GM19468 (cell line): ENCODE measurements at regions not wholly inside any gene's neighbourhood (a gene's known extent, or its start where the extent isn't known, plus 50 kb on each side); places are given as distances from the start of the nearest gene placed in this dataset.
"Not testable (repeated sequence)": the region's sequence is repeated elsewhere in the genome, so short reads cannot be mapped to it uniquely, and the experiment has no call there.

ENCODE experiments used
- ATAC-seq: cut with Tn5 transposase; IDR thresholded peaks from one replicate; pipeline ENCODE4 v1.9.1; 2021; ENCODE audit warnings: mild to moderate bottlenecking, moderate library complexity, moderate number of reproducible peaks; ENCODE audit not compliant: unreplicated experiment; ENCODE audit errors: extremely low read depth

DNA sequence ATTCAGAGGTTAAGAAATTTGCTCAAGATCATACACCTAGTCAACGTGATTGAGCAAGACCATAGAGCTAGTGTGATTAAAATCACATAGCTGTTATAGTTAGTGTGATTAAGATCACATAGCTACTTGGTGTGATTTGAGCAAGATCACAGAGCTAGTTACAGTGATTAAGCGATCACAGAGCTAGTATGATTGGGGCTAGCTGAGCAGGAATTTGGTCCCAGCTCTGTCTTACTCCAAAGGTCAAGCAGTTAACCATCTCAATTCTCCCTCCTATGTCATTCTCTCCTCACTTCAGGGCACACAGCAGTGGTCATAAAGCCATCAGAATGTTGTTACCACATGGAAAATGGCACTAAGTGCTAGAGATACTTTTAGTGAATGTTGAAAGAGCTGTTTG lies 158.2 kb downstream of the SPTSSA start:
- no peak for ATAC-seq

DNA sequence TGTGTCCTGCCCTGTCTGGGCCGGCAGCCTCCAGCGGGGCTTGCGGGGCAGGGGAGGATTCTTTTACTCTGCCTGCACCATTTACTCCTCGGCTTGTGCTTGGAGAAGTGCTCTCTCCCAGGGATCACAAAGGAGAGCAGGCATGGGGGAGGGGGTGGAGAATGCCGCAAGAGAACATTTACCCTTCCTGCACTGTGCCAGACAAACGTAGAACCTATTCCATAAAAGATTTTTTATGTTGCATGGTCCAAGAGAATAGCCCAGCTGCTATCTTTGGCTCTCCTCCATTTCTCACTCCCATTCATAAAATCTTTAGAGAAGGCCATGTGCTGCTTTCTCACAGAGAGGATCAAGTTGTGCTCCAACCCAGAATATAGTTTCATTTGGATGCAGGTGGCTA lies 159.4 kb downstream of the SPTSSA start:
- no peak for ATAC-seq

DNA sequence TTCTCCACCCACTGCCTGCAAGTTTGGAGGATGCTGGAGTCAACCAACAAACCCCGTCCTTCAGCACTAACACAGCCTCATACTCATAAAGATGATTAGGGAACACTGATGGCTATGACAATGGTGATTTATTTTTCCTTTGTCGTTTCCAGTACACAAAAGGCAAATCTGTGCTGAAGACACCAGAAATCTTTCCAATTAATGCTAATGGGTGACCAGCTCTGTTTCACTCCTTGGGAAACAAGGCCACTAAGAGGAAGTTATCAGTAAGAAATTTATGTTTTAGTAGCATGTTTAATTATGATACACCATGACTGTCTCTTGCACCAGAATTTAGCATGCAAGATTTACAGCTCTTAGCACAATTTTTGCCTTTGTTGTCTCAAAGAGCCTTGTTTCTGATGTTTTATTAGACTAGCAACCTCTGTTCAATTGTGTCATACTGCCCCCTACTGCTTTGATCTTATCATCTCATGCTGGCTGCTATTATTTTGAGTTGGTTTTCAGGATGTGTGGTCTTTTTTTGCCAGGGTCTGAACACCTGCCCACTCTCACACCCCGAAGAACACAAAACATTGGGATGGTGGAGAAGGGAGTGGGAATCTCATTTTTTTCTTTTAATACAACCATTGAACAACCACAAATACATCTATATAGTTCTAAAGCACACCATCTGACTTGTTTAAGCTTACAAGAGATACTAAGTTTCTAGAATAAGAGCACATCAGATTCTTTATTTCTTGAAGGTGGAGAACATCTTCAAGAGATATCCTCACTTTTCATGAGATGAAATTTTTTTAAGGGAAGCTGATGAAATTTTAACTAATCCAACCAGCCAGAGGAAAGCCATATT lies 160.9 kb downstream of the SPTSSA start:
- no peak for ATAC-seq

DNA sequence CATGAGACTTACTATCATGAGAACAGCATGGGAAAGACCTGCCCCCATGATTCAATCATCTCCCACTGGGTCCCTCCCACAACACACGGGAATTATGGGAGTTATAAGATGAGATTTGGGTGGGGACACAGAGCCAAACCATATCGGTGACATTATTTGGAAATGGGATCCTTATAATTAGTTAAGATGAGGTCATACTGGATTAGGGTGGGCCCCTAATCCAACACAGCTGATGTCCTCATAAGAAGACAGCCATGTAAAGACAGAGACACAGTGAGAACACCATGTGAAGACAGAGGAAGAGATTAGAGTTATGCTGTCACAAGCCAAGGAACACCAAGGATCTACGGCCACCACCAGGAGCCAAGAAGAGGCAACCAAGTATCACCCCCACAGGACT lies 161.7 kb downstream of the SPTSSA start:
- ATAC-seq: no peak

DNA sequence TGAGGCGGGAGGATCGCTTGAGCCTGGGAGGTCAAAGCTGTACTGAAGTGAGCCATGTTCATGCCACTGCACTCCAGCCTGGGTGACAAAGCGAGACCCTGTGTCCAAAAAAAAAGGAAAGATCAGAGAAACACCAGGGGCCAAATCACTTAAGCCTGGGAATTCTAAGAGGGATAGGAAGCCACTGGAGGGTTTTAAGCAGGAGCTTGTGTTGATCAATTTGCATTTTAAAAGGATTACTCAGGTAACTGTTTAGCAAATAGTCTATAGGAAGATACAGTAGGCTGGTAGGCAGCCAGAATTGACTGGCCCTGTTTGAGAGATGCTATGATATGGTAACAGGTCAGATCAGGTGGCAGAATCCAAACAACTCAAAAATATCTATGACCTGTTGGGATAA lies 162.7 kb downstream of the SPTSSA start:
- ATAC-seq: no peak

DNA sequence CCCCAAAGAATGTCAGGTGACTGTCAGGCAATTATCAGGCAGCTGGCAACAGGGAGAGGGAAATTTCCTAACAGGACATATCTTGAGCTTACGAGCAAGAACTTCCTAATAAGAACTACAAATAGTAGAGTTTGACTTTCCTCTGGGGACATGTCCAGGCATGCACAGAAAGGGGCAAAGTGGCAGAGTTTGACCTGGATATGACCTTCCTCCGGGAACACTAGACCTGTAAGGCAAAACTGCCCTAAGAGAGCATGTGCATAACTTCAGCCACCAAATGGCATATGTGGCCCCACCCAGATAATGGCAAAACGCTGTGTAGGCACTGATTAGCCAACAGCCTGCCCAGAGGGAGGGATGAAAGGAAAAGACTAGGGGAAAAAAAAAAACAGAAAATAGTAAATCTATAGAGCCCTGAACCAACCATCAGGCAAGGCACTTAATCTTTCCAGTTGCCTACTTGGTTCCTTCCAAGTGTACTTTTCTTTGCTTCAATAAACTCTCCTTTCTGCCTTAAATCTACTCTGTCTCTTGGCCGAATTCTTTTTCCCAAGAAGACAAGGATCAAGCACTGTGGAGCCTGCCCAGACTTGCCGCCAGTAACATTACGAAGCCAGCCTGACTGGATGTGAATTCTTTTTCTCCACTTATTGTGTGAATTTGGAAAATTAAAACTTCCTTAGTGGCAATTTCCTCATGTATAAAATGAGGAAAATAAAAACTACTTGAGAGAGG lies 164.1 kb downstream of the SPTSSA start:
- no peak for ATAC-seq

DNA sequence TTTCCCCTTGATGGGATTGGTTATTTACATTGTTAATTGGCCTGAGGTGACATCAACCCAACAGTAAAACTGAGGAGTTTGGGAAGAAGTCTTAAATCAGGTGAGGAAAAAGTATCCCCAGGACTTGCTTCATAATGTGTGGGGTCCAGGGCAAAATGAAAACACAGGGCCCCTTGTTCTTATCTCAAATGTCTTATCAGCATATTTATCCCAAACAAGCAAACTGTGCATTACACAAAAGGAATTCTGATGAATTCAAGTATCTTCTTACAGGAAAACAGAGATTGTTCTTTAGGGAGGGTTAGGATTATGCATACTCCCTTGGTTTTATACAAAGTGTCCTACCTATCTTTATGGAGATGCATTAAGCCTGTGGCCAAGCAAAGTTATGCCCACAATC lies 178.4 kb downstream of the SPTSSA start:
- no peak for ATAC-seq

DNA sequence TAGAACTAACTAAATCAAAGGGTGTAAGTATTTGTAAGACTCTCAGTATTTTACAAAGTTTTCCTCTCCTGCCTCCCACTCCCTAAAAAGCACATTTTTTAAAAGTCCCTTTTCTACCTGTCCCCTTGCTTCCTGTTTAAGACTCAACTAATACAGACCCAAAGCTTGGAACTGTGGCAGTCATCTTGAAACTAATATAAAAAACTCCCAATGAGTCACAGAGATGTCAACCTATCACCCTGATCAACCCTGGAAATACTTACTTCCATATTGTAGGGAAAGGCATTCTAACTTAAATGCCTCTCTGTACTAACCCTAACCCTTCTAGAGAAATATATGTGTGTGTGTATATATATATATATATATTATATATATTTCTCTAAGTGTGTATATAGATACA lies 184.8 kb downstream of the SPTSSA start:
- ATAC-seq: no peak

DNA sequence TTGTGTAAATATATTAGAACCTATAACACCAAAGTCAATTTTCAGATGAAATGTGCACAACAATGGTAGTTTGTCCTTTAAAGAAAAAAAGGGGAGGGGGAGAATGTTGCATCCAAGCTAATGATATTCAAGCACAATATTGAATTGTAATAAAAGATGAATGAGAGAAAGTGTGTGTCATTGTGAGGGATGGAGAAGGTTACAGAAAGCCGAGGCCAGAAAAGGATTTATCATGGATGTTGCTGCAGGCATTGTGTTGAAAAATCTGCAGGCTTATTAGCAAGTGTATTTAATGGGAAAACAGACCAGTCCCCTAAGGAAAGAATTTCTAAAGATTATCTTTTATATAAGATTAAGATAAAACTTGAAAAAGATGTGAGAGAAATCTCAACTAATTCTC lies 186.5 kb downstream of the SPTSSA start:
- ATAC-seq: no peak

DNA sequence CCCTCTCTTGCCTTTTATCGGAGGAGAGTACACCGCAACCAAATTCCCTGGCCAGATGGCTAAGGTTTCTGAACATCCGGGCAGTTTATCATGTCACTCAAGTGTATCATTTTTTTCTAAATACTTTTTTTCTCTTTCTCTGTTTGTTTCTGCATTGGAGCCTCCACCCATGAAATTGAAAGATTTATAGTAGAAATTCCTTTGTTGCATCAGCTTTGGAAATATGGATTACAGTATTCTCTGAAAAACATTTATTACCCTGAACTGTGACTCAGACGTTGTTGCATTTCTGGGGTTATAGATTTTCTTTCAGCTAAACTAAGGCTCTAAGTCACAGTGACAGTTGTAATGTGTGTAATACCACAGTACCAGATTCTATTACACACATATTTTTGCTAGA lies 187.0 kb downstream of the SPTSSA start:
- ATAC-seq: no peak

DNA sequence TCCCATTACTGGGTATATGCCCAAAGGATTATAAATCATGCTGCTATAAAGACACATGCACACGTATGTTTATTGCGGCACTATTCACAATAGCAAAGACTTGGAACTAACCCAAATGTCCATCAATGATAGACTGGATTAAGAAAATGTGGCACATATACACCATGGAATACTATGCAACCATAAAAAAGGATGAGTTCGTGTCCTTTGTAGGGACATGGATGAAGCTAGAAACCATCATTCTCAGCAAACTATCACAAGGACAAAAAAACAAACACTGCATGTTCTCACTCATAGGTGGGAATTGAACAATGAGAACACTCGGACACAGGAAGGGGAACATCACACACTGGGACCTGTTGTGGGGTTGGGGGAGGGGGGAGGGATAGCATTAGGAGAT lies 188.3 kb downstream of the SPTSSA start:
- ATAC-seq: not testable (repeated sequence)

DNA sequence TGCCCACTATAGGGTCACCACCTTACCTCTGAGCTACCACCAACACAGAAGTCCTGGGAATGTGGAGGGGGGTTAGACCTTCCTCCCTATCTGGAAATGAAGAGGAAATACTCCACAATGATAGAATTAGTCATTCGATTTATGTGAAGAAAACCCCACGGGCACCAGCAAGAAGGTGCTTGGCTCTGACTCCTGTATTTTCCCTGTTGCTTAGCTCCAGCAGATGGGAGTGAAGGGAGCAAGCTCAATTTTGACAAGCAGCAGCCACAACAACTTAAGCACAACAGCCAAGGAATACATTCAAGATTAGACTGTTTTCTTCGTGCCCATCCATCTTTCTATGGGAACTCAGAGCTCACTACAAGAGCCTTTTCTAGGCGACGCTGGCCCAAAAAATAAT lies 191.7 kb downstream of the SPTSSA start:
- no peak for ATAC-seq

DNA sequence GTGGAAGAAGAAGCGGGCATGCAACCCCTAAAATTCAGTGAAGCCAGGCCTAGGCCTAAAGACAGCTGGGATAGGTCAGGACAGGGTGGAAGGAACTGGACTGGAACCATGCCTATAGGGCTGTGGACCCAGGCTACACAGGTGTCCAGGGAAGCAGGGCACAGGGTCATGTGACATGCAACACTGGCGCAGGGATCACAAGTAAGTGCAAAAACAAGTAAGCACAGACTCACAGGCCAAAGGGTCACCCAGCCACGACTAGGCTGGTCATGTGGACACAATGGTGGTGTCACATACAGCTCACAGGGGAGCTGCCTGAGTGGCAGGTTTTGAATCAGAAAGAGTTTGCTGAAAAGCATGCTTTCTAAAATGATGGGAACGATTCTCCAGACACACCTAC lies 195.7 kb downstream of the SPTSSA start:
- ATAC-seq: no peak

DNA sequence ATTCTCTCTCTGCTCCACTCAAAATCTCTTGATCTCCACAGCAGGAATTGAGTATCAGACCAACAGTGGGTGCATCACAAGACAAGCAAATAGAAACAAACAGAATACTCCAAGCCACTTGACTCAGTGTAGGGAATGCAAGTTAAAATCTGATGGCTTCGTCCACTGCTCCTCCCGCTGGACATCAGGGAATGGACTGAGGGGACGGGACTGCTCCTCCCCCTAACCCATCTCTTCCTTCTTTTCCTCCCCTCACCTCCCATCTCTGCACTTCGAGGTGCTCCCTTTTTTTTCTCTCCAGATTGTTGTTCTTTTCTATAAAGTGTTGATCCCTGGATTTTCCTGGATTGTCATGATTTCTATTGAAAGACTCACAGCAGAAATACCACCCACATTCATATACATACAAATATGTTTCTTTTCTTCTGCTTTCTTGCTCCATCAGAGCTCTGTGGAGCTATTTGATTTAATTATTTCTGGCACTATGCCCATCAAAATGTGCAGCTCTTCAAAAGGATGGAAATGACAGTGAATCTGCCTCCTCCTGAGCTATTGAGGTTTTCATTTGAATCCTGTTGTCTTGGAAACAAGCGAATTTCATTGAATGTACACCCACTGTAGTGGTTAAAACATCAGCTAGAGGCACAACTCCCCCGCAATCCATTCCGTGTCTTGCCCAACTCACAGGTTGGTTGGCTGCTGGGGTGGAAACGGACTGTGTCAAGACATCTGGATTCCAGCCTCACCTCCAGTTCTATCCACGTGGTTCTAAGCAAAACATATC lies 199.7 kb downstream of the SPTSSA start:
- no peak for ATAC-seq

DNA sequence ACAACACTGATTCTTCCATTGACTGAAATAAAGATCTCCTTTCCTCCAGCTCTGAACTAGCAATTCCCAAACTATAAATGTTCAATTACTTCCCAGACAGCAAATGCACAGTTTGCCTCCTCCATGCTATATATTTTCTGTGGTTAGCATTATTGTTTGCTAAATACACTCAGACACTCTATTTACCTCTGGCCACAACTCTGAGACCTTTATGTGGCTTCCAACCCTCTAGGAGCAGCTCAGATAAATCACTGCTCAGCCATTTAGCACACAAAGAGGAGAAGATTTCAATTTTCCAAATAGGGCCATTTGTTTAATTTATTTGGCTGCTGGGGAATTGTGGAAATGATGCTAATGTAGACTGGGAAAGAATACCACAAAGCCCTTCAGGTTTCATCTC lies 202.0 kb downstream of the SPTSSA start:
- ATAC-seq: no peak

DNA sequence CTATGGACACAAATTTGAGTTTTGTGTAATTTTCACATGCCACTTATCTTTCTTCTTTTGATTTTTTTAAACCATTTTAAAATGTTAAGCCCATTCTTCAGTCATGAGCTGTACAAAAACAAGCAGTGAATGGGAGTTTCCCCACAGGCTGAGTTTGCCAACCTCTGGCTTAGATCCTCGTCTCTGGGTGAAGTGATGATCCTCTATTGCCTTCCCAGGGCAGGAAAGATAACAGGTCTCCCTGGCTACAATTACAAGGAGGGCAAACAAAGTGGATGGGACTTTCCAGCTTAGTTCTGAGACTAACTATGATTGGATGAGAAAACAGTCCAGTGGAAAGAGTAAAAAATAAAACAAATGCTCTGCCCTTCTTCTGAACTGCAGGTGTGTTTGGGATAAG lies 203.7 kb downstream of the SPTSSA start:
- no peak for ATAC-seq

DNA sequence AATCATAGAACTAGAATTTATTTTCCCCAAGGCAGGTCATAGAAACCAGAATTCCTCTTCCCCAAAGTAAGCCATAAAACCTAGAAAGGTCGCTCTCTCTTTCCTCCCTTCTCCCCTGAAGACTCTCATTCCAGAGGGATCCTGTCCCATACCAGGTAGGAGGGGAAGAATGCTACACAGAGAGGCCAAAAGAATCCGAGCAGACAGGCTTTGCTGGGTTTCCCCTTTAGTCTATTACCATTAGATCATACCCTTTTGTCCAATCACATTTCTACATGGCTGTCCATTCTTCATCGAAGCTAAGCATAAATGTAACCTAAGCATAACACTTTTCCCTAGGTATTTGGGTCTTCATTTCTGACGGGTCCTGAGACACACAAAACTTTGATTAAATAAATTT lies 204.5 kb downstream of the SPTSSA start:
- ATAC-seq: no peak

DNA sequence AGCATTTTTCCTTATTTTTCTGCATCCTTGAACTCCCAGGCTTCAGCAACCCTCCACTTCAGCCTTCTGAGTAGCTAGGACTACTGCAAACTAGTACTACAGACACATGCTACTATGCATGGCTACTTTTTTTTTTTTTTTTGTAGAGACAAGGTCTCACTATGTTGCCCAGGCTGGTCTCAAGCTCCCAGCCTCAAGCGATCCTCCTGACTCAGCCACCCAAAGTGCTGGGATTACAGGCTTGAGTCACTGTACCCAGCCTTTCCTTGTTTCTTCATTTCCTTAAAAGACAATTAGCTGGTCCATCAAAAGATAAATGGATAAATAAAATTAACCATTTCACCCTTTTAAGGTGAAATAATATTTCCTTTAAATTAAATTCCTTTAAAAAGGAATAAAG lies 205.8 kb downstream of the SPTSSA start:
- ATAC-seq: no peak

DNA sequence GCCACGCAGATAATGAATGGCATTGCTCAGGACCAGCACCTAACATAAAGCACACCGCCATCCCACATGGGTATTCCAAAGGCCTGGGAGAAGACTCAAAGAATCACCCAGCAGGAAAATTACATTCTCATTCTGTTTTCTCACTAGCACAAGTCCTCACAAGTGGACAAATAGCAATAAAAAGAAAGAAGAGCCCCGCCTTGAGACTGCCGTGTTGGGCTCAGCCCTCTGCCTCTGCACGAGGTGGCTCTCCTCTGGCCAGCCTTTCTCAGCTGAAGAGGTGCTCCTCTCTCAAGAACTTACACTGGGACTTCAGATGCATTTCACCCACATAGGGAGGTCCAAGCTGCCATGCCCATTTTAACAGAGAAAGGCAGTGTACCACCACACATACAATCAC lies 207.5 kb downstream of the SPTSSA start:
- ATAC-seq: no peak

DNA sequence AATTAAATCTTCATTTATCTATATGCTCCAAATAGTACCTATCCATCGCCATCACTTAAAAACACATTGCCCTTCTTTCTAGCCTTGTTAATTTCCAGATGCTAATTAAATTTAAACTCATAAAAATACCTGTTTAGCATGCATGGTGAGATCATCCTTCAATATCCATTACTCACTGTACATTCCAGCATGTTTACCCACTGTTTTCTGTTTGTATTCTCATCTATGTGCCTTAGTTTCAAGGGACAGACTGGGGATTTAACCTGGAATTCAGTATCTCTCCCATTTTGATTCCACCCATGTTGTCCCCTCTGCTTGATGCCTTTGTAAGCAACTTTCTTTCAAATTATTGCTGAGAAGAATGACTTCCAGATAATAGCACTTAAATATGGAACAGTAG lies 208.0 kb downstream of the SPTSSA start:
- ATAC-seq: no peak

DNA sequence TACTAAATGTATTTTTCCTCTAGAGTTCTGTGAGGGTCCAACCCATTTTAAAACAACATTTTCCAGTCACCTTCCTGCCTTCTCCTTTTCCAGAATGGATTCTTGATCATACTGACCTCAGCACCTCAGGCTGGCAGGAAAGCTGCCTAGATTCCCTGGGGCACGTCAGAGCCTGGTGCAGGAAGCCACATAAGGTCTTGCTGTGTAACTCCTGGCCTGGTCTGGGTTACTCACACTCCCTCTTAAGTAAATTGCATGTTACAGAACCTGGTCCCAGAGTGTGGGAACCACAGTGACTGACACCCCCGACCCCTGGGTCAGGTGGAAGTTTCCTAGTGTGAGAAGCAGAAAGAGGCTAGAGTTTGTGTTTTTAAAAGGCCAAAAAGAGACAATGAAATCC lies 209.8 kb downstream of the SPTSSA start:
- ATAC-seq: no peak
